Esophagus squamous epithelium (tissue), 4 donors: ENCODE measurements at regions not wholly inside any gene's neighbourhood (a gene's known extent, or its start where the extent isn't known, plus 50 kb on each side); places are given as distances from the start of the nearest gene placed in this dataset.

Experiments
- CTCF ChIP-seq, 6 experiments: fragments of 450-650 bp in 4 of 6; fragments of 200-600 bp in 2 of 6; sonication (generic) in 2 of 6; IDR thresholded peaks; one replicate each; pipeline ENCODE4 v1.5.1; 2016 to 2019; ENCODE audit warnings: antibody characterized with exemption in 6 of 6, mild to moderate bottlenecking in 4 of 6, moderate library complexity in 4 of 6
- POLR2A ChIP-seq, 4 donors: fragments of 450-650 bp; IDR thresholded peaks; one replicate each; pipeline ENCODE4 v1.6.1; 2017; ENCODE audit warnings: antibody characterized with exemption in 4 of 4, mild to moderate bottlenecking in 4 of 4, moderate library complexity in 3 of 4

GRCh38 chr9:134553061-134553891, 88.3 kb upstream of the COL5A1 start:
- TF ChIP-seq CTCF (IDR thresholded peaks at IDR 0.05) (no peak), POLR2A (IDR thresholded peaks at IDR 0.05) (no peak)
